ENCODE measurements at regions not wholly inside any gene's neighbourhood (a gene's known extent, or its start where the extent isn't known, plus 50 kb on each side); places are given as distances from the start of the nearest gene placed in this dataset.

- H2AFZ ChIP-seq (replicated peaks), result no peak overlapping the region
- Mint-ChIP-seq H3K27ac (no peak overlapping the region), H3K4me3 (no peak overlapping the region), H3K9me3 (no peaks in the 10 kb centered on the region), H3K36me3 (no peaks in the 10 kb centered on the region), H3K4me1 (peaks cover 21% of the 10 kb centered on the region), H3K27me3 (ENCODE audit: insufficient read depth, low read depth) (no peaks in the 10 kb centered on the region)
- no peaks in the 10 kb centered on the region for H3F3A ChIP-seq (ENCODE audit: low read depth)
- H3K27me3 ChIP-seq, result no peaks in the 10 kb centered on the region
- TF ChIP-seq EZH2 (IDR thresholded peaks at IDR 0.05), result no peak
- TF ChIP-seq CTCF (IDR thresholded peaks at IDR 0.05), result no peak
- no peak for TF ChIP-seq EZH2phosphoT487 (IDR thresholded peaks at IDR 0.05)
- H3K4me2 ChIP-seq, result no peak overlapping the region
- no peak for DNase-seq (ENCODE audit: low spot score)
- no peaks in the 10 kb centered on the region for H3K4me1 ChIP-seq
- no peaks in the 10 kb centered on the region for H3K9me3 ChIP-seq (ENCODE audit: low read depth)
- no peaks in the 10 kb centered on the region for H4K20me1 ChIP-seq (ENCODE audit: low read depth)
- H3K36me3 ChIP-seq, result no peaks in the 10 kb centered on the region
- H3K79me2 ChIP-seq (ENCODE audit: low read depth), result no peaks in the 10 kb centered on the region
- no peak overlapping the region for H3K4me3 ChIP-seq
- H3K27ac ChIP-seq, result no peak overlapping the region
- no peak overlapping the region for H3K9ac ChIP-seq
Measured at GRCh38 chr2:118351796-118352195, 263.5 kb downstream of the INSIG2 start.

GRCh38 chr2:118350621-118351020 is 262.4 kb downstream of the INSIG2 start:
- H3K36me3 Mint-ChIP-seq, result no peaks in the 10 kb centered on the region
- Histone ChIP-seq H3K4me1 (no peaks in the 10 kb centered on the region), H3K9me3 (ENCODE audit: low read depth) (no peaks in the 10 kb centered on the region), H3K27ac (no peak overlapping the region), H3F3A (ENCODE audit: low read depth) (no peaks in the 10 kb centered on the region), H3K79me2 (ENCODE audit: low read depth) (no peaks in the 10 kb centered on the region), H2AFZ (replicated peaks) (no peak overlapping the region), H3K9ac (no peak overlapping the region), H3K36me3 (no peaks in the 10 kb centered on the region), H3K4me2 (no peak overlapping the region), H3K27me3 (no peaks in the 10 kb centered on the region), H3K4me3 (no peak overlapping the region), H4K20me1 (ENCODE audit: low read depth) (no peaks in the 10 kb centered on the region)
- no peak for DNase-seq (ENCODE audit: low spot score)
- no peak overlapping the region for H3K4me3 Mint-ChIP-seq
- no peak overlapping the region for H3K27ac Mint-ChIP-seq
- H3K9me3 Mint-ChIP-seq, result no peaks in the 10 kb centered on the region
- no peaks in the 10 kb centered on the region for H3K27me3 Mint-ChIP-seq (ENCODE audit: insufficient read depth, low read depth)
- peaks cover 26% of the 10 kb centered on the region for H3K4me1 Mint-ChIP-seq
- no peak for TF ChIP-seq CTCF (IDR thresholded peaks at IDR 0.05)
- TF ChIP-seq EZH2 (IDR thresholded peaks at IDR 0.05), result no peak
- no peak for TF ChIP-seq EZH2phosphoT487 (IDR thresholded peaks at IDR 0.05)

DNA sequence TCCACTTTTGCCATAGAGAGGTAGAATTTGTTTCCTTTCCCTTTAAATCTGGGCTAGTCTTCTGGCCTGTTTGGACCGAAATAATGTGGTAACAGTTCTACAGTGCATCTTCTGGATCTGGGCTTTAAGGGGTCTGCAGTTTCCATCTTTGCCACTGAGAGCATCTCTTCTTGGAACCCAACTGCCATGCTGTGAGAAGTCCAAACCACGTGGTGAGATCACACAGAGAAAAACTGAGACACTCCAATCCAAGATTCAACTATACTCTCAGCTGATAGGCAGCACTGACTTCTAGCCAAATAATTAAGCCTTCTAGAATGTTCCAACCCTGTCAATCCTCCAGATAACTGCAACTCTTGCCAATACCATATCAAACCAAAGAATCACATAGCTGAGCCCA is 261.1 kb downstream of the INSIG2 start:
- H3K4me1 Mint-ChIP-seq, result peaks cover 26% of the 10 kb centered on the region
- Histone ChIP-seq H3K36me3 (no peaks in the 10 kb centered on the region), H2AFZ (replicated peaks) (no peak overlapping the region), H3K4me3 (no peak overlapping the region), H3F3A (ENCODE audit: low read depth) (no peaks in the 10 kb centered on the region), H3K4me2 (no peak overlapping the region), H4K20me1 (ENCODE audit: low read depth) (no peaks in the 10 kb centered on the region), H3K27me3 (no peaks in the 10 kb centered on the region), H3K27ac (no peak overlapping the region), H3K79me2 (ENCODE audit: low read depth) (no peaks in the 10 kb centered on the region), H3K9me3 (ENCODE audit: low read depth) (no peaks in the 10 kb centered on the region), H3K4me1 (no peaks in the 10 kb centered on the region), H3K9ac (no peak overlapping the region)
- H3K9me3 Mint-ChIP-seq, result no peaks in the 10 kb centered on the region
- no peaks in the 10 kb centered on the region for H3K36me3 Mint-ChIP-seq
- no peaks in the 10 kb centered on the region for H3K27me3 Mint-ChIP-seq (ENCODE audit: insufficient read depth, low read depth)
- TF ChIP-seq EZH2phosphoT487 (IDR thresholded peaks at IDR 0.05) (no peak), CTCF (IDR thresholded peaks at IDR 0.05) (no peak), EZH2 (IDR thresholded peaks at IDR 0.05) (no peak)
- DNase-seq (ENCODE audit: low spot score), result no peak
- H3K4me3 Mint-ChIP-seq, result no peak overlapping the region
- no peak overlapping the region for H3K27ac Mint-ChIP-seq

Measured in neural progenitor cell (in vitro differentiated cells).